Liver (tissue), 3 donors: ENCODE measurements at regions not wholly inside any gene's neighbourhood (a gene's known extent, or its start where the extent isn't known, plus 50 kb on each side); places are given as distances from the start of the nearest gene placed in this dataset.

Source experiments
- CTCF ChIP-seq: fragments of 150-350 bp; IDR thresholded peaks from 2 replicates; pipeline ENCODE4 v1.5.1; 2017; ENCODE audit warnings: improper control_type of control experiment, low read depth, low read length; ENCODE audit not compliant: missing input control
- EGR1 ChIP-seq, 2 donors: IDR thresholded peaks; 2 replicates each; pipeline ENCODE4 v1.6.1; 2016 to 2018; ENCODE audit warnings: antibody characterized with exemption in 2 of 2, low read depth in 2 of 2
- GABPA ChIP-seq, 2 donors: IDR thresholded peaks in 1 of 2; conservative IDR thresholded peaks in 1 of 2; 2 replicates each; pipeline ENCODE4 v1.6.1; 2016; ENCODE audit warnings: antibody characterized with exemption in 2 of 2, mild to moderate bottlenecking in 1 of 2, moderate library complexity in 1 of 2
- JUND ChIP-seq, 2 donors: IDR thresholded peaks; 2 replicates each; pipeline ENCODE4 v1.6.1; 2016; ENCODE audit warnings: antibody characterized with exemption in 2 of 2
- MAX ChIP-seq: IDR thresholded peaks from 2 replicates; pipeline ENCODE4 v1.6.1; 2016; ENCODE audit warnings: antibody characterized with exemption
- NR2F2 ChIP-seq: IDR thresholded peaks from 2 replicates; pipeline ENCODE4 v1.6.1; 2016; ENCODE audit warnings: antibody characterized with exemption
- RAD21 ChIP-seq, 2 donors: IDR thresholded peaks; 2 replicates each; pipeline ENCODE4 v1.6.1; 2016; ENCODE audit warnings: antibody characterized with exemption in 2 of 2, mild to moderate bottlenecking in 2 of 2
- RXRA ChIP-seq, 2 donors: IDR thresholded peaks; 2 replicates each; pipeline ENCODE4 v1.6.1; 2017 to 2018; ENCODE audit warnings: antibody characterized with exemption in 2 of 2, mild to moderate bottlenecking in 1 of 2
- SP1 ChIP-seq: IDR thresholded peaks from 2 replicates; pipeline ENCODE4 v1.6.1; 2018; ENCODE audit warnings: antibody characterized with exemption, mild to moderate bottlenecking
- TAF1 ChIP-seq: conservative IDR thresholded peaks from 2 replicates; pipeline ENCODE4 v1.6.1; 2016; ENCODE audit warnings: antibody characterized with exemption, mild to moderate bottlenecking
- donor health status: healthy.
- donor health status: healthy.

DNA sequence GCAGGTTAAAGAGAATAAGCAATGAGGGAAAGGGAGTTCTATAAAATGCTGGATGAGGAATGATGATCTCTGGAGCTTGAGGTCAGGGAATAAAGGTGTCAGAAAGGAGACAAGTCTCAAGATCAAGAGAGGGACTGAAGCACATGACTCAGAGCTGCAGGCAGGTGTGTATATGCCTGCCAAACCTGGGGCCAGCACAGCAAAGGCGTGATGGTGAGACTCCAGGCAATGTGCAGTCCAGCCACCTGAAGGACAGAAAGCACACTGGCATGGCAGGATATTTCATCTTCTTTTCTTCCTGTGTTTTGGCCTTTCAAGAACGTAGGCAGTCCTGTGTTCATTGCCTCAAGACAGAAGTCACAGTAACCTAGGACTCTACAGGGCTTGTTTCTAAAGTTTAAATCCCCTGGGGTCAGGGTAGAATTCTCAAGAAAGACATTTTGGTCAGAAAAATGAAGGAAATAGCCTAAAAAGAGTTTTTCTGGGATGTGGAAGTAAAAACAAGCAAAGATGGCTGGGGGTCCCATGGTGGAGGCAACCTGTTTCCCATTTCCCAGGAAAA, 55.5 kb upstream of the TOPAZ1 start:
- no peak for TF ChIP-seq CTCF
- TF ChIP-seq TAF1: no peak
- no peak for TF ChIP-seq MAX
- no peak for TF ChIP-seq RAD21 (IDR thresholded peaks at IDR 0.05)
- TF ChIP-seq JUND (IDR thresholded peaks at IDR 0.05): no peak
- TF ChIP-seq SP1: no peak
- TF ChIP-seq EGR1 (IDR thresholded peaks at IDR 0.05; ENCODE audit: low read depth in 2 of 2): no peak
- no peak for TF ChIP-seq RXRA (IDR thresholded peaks at IDR 0.05)
- TF ChIP-seq GABPA (IDR thresholded peaks at IDR 0.05 in 1 of 2, conservative IDR thresholded peaks at IDR 0.05 in 1 of 2): no peak
- TF ChIP-seq NR2F2: no peak
